ENCODE measurements at regions not wholly inside any gene's neighbourhood (a gene's known extent, or its start where the extent isn't known, plus 50 kb on each side); places are given as distances from the start of the nearest gene placed in this dataset.
"Not testable (repeated sequence)": the region's sequence is repeated elsewhere in the genome, so short reads cannot be mapped to it uniquely, and the experiment has no call there.

DNA sequence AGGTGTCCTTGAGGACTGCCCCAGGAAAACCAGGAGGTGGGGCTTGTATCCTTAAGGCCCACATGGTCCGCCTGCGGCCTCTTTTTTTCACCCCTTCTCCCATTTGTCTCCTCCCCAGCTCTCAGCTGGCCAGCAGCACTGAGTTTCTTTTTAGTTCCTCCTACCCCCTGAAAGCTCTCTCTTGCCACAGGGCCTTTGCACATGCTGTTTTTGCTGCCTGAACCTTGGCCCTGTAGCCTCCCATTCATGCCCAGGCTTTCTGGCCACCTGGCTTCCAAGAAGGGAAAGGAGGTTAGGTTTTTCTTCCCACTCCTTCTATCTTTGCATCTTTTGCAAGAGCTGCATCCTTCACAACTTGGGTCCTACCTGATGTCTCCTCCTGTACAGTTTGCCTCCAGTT lies 358.1 kb downstream of the VRK1 start:
- no peak for DNase-seq

DNA sequence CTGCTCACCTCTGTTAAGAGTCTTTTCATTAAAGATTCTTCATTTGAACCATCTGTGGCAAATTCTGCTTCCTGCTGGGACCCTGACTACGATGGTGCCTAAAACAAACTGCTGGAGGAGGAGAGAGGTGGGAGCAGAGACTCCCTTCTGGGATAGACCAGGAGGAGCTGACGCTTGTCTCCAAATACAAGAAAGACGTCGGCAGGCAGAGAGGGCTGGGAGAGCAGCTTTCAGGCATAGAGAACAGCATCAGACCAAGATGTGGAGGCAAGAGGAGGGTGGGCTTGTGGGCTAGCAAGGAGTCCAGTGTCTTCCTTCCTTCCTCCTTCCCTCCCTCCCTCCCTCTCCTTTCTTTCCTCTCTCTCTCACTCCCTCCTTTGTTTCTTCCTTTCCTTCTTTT lies 358.6 kb downstream of the VRK1 start:
- DNase-seq = no peak

DNA sequence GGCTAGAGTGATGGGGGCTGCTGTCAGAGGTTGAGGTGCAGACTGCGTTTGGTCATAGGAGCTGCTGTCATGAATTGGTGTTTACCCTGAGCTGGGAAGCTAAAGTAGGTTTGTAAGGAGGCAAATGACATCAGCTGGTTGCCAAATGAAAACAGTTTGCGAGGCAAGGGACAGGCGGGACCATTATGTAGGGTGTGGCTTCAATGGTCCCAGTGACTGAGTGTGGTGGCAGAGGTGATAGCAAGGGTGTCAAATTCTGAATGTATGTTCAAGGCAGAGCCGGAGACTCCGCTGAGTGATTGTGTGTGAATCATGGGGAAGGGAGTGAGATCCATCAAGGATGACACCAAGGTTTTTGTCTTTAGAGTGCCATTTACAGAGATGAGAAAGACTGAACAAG lies 359.5 kb downstream of the VRK1 start:
- no peak for DNase-seq

DNA sequence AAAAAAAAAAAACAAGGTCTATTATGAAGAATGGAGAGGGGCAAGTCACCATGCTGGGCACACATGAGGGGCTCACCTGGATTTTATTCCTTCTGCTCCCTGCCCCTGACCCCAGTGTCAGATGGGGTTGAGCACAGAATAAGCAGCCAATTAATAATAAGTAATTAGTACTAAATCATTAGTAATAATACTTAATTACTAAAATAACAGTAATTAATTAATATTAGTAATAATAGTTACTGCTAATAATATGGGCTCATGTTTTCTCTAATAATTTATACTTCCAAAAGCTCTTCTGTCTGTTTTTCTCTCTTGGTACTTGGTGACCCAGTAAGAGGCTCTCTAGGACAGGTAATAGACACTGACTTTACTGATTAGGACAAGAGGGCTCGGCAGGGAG lies 360.9 kb downstream of the VRK1 start:
- no peak for DNase-seq

DNA sequence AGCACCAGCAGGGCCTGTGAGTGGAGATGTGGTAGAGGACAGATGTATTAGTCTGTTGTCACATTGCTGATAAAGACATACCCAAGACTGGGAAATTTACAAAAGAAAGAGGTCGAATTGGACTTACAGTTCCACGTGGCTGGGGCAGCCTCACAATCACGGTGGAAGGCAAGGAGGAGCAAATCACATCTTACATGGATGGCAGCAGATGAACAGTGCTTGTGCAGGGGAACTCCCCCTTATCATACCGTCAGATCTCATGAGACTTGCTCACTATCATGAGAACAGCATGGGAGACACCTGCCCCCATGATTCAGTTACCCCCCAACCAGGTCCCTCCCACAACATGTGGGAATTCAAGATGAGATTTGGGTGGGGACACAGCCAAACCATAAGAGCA lies 361.9 kb downstream of the VRK1 start:
- DNase-seq = no peak

DNA sequence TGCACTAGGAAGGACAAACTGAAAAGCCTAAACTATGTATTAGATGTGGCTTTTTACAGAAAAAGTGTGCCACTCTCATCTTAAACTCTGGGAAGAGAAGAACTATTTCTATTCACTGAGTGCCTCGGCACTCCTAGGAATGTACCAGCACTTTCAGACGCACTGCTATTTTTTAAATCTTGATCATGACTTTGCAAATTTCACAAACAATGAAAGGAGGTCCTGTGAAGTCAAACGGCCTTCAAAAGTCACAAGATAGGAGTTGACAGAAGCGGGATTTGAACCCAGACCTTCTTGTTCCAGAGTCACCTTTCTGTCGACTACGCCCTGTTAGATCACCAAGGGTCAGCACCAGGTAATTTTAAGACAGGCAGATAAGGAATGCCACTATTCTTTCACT lies 365.4 kb downstream of the VRK1 start:
- no peak for DNase-seq

DNA sequence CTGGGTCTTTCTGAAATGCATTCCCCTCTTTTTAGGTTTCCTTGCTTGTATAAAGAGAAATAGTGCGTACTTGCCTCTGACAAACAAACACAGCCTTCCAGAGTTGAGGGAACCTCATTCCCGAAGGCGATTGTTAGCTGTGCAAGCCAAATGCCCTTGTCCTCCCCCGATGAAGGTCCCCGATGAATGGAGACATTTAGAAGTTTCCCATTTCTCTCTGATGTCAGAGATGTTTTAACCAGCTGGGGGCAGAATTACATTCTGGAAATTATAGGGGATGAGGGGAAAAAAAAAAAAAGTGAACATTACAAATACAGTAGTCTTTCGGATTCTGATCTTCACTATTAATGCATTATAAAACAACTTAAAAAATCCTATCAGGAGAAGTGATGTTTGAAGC lies 366.8 kb downstream of the VRK1 start:
- peak in 1 of 2 experiments; percentile 12 for DNase-seq

DNA sequence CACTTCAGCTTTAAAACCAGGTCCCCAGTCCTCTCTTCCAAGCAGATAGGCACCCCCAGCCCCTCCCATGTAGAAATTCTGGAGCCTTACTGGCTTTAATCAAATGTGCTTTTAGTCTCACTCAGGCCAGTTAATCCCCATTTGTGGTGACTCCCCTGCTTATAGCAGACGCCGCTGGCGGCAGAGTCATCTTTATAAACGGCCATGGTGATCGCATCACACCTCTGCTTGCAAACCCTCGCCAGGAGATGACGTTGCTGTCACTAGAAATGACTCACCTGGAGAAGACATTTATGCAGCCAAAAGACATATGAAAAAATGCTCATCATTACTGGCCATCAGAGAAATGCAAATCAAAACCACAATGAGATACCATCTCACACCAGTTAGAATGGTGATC lies 369.3 kb downstream of the VRK1 start:
- peak; percentile 91 to 92 for DNase-seq

DNA sequence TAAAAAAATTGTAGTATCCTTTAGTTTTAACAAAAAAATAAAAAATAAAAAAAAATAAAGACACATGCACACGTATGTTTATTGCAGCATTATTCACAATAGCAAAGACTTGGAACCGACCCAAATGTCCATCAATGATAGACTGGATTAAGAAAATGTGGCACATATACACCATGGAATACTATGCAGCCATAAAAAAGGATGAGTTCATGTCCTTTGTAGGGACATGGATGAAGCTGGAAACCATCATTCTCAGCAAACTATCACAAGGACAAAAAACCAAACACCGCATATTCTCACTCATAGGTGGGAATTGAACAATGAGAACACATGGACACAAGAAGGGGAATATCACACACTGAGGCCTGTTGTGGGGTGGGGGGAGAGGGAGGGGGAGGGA lies 370.4 kb downstream of the VRK1 start:
- DNase-seq = not testable (repeated sequence)

DNA sequence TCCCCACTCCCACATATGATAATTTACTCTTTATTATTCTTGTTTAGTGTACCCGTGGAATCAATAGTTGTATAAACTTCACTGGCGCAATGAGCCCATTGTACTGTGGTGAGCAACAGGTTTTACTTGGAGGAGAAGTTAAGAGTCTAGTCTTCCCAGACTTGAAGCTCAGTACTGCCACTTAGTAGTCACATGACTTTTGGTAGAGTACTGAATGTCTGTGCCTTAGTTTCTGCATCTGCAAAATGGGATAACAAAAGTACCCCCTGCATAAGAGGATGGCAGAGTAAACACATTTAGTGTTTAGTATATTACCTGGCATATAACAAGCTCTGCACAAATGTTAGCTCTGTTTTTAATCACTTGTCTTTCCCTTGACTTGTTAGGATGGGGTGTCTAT lies 375.5 kb downstream of the VRK1 start:
- DNase-seq = no peak

DNA sequence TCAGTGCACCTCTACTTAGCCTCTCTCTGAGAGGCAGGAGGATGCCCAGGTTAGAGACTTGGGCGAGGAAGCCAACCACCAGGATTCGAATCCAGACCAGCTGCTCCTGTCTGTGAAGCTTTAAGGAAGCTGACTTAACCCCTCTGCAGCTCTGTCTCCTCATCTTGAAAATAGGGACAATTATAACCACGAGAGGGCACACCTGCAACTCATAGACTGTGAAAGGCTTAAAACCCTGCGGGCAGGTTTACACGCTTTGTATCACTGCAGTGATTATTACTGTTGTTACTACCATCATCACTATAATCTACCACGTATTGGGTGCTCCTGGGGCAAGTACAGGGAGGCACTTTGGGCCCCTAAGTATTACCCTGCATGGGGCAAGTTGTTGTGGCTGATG lies 379.8 kb downstream of the VRK1 start:
- DNase-seq = peak; percentile 69 to 86

DNA sequence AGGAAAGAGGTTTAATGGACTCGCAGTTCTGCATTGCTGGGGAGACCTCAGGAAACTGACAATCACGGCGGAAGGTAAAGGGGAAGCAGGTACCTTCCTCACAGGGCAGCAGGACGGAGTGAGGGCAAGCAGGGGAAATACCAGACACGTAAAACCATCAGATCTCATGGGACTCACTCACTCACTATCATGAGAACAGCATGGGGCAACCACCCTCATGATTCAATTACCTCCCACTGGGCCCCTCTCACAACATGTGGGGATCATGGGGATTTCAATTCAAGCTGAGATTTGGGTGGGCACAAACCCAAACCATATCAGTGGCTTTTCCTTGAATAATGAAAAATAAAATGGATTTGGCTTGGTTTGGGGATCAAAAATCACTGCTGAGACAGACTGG lies 380.5 kb downstream of the VRK1 start:
- no peak for DNase-seq

DNA sequence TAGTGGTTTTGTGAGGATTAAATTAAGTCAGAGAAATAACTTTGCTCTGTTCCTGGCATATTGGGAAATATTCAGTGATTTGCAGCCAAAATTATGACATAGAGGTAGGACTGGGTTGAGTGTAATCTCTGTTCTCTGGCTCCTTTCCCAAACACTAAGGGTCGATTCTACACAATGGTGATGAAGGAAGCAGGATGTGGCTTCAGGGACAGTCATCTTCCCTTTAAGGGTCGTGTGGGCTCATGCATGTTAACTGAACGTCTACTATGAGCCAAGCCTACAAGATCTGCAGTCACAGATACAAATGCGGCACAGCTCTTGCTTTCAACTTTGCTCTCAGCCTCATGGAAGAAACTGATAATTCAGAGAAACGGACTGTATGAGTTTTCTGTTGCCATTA lies 381.6 kb downstream of the VRK1 start:
- no peak for DNase-seq

DNA sequence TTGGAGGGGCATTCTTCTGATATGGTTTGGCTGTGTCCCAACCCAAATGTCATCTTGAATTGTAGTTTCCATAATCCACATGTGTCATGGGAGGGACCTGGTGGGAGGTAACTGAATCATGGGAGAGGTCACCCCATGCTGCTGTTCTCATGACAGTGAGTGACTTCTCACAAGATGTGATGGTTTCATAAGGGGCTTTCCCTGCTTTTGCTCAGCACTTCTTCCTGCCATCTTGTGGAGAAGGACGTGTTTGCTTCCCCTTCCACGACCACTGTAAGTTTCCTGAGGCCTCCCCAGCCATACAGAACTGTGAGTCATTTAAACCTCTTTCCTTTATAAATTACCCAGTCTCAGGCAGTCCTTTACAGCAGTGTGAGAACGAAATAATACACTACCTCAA lies 382.4 kb downstream of the VRK1 start:
- no peak for DNase-seq

DNA sequence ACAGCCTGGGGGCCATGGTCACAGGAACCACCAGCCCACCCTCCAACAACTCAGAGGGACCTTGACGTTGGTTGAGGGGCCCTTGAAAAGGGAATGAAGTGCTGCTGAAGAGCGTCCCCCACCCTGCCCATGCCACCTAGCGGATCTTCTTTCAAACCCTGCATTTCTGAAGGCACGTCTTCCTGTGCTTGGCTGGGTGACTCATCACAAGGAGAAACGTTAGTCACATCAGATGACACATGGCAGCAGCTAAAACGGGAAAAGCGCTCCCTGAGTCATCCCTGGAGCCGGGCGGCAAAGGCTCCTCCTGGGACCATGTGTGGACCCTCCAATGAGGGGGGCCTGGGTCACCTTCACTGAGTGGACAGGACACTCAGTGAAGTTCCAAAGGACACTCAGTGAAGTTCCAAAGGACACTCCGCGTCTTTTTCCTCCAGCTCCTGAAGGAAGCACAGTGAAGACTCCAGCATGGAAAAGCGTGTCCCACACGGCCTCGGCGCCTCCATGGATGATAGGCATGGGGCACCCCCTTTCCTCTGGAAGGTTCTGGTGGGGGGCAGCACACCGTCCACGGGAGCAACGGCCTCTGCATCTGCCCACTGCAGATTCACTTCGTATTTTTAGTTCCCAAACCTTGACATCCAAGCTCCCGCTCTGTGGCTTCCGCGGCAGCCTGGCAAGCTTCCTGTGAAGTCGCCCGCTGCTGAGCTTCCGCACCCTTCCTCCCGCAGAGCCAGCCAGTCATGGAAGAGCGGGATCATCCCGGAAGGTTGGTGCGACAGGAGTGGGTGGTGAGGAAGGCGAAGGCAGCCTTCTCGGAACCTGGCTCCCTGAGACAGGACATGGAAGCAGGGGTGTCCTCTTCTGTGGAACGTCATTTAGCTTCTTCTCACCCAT lies 383.4 kb downstream of the VRK1 start:
- DNase-seq = no peak

DNA sequence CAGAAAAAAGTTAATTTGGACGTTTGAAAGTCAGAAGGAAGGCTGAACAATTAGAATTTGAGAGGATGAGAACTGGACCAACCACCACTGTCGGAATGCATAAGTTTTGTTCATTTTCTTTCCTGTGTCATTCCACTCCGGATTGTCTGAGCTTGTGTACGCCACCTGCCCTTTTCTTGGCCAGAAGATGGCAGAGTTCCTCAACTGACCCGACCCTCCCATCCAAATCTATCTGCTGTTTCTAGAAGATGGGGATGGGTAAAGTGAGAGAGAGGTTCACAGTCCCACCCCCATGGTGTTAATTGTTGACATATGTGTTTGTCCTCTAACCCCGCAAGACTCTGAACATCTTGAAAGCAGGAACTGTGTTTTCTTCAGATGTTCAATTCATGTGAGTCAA lies 388.0 kb downstream of the VRK1 start:
- peak; percentile 49 to 65 for DNase-seq

DNA sequence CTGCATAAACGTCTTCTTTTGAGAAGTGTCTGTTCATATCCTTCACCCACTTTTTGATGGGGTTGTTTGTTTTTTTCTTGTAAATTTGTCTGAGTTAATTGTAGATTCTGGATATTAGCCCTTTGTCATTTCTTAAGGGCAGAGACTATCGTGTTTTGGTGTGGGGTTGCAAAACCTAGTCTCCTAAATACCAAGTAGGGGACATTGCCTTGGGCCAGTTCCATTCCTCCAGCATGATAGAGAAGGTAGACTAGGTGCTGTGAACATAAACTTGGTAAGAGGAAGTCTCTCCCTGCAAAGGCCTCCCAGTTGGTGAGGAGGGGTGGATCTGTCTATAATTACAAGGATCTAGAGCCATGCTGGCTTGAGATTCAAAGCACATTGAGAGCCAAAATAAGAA lies 390.7 kb downstream of the VRK1 start:
- DNase-seq = no peak

DNA sequence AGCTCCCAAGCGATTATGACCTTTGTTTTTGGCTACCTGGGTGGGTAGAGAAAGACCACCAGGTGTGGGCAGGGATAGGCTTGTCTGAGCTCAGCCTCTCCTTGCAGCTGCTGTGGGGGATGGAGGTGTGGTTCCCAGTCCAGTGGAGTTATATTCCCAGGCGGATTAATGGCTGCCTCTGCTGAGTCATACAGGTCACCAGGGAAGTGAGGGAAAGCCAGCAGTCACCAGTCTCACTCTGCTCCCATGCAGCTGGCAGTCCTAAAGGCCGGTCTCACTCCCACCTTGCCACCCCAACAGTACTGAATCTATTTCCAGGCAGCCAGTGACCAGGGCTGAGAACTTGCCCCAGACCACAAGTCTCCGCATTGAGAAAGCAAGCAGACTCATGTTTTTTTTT lies 399.2 kb downstream of the VRK1 start:
- DNase-seq = no peak

DNA sequence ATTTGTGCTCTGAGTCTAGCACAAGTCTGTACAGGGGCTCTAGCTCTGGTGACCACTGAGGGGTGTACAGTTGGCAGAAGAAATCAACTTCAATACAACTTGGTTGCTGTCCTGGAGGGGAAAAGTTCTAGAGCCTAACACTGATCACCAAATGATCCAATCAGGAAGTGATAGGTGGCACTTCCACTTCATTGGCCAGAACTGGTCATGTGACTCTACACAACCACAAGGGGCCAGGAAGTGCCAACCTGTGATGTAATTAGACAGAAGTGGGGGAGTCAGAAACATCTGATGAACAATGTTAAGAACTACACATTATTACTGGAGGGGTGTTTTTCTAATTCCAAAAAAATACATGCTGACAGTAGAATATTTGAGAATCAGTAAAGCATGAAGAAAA lies 401.6 kb downstream of the VRK1 start:
- no peak for DNase-seq

DNA sequence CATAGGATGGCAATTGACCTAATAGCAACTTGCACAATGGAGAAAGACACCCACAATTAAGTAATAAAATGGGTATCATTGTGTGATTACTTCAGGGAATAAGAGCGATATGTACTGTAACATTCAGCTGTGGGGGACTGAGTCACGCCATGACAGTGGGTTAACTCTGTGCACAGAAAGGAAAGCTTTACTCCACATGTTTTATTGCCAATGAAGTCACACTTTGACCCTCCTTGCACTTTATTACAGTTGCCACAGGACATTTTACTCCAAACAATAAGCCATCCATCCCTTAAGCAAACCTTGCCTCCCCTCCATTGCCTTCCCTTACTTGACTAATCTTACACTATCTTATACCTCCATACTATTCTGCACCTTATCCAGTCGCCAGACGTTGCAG lies 403.1 kb downstream of the VRK1 start:
- DNase-seq = no peak

DNA sequence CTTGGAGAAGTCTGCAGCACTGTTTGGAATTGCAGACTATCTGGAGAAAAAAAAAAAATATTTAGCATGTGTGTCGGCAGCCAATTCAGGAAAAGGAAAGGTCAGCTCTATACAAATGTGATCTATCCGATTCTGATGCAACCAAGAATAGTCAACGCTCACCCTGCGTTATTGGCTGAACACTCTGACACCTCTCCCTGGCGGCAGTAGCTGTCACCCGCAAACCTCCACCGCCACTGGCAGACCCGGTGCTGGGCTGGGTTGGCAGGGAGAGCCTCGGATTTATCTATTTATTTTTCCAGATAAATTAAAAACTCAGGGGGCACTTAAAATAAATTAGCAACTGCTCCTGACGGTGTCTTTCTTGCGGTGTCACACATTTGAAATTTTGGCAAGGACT lies 409.7 kb downstream of the VRK1 start:
- DNase-seq = no peak

DNA sequence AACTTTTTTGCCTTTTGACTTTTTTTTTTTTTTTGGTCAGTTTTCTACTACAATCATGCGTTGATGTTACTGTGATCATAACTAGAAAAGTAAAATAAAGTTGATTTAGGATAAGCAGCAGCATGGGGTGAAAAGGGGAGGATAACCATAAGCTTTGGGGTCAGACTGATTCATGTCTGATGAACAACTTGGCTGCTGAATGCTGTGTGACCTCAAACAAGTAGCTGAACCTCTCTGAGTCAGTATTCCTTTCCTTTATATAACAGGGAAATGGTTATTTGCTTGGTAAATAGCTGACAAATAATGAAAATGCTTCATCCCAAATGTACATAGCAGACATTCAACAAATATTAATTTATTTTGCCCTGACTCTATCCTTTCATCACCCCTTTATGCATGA lies 413.0 kb downstream of the VRK1 start:
- no peak for DNase-seq

DNA sequence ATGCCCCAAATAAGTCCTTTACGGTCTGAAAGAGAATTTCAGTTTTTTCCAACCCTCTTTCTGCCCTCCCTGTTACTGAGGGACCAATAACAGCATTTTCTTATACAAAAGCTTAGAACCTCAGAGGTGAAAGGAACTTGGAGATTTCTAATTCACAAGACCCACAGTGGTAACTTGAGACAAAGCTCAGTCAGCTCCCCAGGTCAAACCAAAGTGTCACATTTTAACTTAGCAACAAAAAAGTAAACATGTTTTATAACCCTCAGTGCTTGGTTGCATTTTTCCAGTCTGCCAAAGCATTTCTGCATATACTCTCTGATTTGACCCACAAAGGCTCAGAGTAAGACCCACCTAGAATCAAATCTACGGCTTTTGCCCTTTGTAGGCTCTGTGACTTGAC lies 415.2 kb downstream of the VRK1 start:
- no peak for DNase-seq

DNA sequence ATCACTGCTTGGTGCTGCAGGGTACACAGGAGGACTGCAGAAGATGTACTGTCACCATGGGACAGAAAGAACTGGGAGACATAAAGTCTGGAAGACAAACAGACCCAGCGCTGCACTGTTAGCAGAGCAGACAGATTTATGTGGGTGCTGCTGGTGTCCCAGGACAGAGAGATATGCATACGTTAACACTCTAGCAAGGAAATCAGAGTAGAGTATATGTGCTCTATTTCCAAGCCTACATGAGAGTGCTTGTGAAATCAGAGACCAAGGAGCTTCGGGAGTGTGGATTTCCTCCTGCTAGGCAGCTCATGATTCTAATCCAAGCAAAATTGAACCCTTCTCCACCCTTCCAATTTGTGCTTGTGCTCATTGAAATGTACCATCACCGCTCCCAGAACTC lies 416.5 kb downstream of the VRK1 start:
- no peak for DNase-seq

DNA sequence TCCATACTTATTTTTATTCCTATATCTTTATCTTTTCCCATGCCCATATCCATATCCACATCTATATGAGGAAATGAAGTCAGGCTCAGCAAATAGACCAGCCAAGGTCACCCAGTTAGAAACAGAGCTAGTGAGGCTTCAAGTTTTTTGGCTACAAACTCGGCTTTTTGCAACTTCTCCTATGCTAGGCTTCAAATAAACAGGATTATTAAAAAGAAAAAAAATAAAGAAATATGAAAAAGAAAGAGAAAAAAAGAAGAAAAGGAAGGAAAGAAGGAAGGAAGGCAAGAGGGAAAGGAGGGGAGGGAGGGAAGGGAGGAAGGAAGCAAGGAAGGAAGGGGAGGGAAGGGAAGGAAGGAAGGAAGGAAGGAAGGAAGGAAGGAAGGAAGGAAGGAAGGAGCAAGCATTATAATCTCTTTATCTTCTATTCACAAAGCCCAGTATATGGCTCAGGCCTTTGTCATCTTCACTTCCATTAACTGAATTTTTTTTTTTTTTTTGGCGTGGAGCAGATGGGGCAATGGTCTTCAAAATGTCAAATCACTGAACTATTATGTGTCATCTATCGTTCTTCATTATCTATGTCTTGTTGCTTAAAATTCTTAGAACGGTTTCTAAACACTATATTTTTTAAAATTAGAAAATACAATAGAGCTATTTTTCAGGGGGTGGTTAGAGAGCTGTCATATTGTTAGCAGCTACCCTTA lies 418.2 kb downstream of the VRK1 start:
- DNase-seq = no peak
